Ishikawa (cell line): ENCODE measurements at regions not wholly inside any gene's neighbourhood (a gene's known extent, or its start where the extent isn't known, plus 50 kb on each side); places are given as distances from the start of the nearest gene placed in this dataset.

Experiments
- CREB1 ChIP-seq: IDR thresholded peaks from 2 replicates; pipeline ENCODE4 v1.6.1; 2012; ENCODE audit warnings: low read depth
- EGR1 ChIP-seq: IDR thresholded peaks from 2 replicates; pipeline ENCODE4 v1.6.1; 2012
- EP300 ChIP-seq: IDR thresholded peaks from 2 replicates; pipeline ENCODE4 v1.6.1; 2012; ENCODE audit warnings: borderline replicate concordance
- MAX ChIP-seq: IDR thresholded peaks from 2 replicates; pipeline ENCODE4 v1.6.1; 2012
- ZBTB7A ChIP-seq: IDR thresholded peaks from 2 replicates; pipeline ENCODE4 v1.6.1; 2012; ENCODE audit warnings: low read depth

GRCh38 chr4:155481150-155481549 is 104.4 kb upstream of the MAP9 start:
- TF ChIP-seq EP300 (no peak), CREB1 (no peak), MAX (no peak), EGR1 (no peak), ZBTB7A (no peak)
